ENCODE measurements at regions not wholly inside any gene's neighbourhood (a gene's known extent, or its start where the extent isn't known, plus 50 kb on each side); places are given as distances from the start of the nearest gene placed in this dataset.
A peak's percentile ranks its signal among the peaks of the same experiment; 100 is the strongest.

- DNase-seq (ENCODE audit: low read depth in 2 of 2), result no peak
Observed at GRCh38 chr6:134456226-134456625, 138.3 kb upstream of the SGK1 start.

GRCh38 chr6:134455319-134455718 is 137.4 kb upstream of the SGK1 start:
- DNase-seq (ENCODE audit: low read depth in 2 of 2), result no peak

- no peak for DNase-seq (ENCODE audit: low read depth in 2 of 2)
Observed at GRCh38 chr6:134454794-134455193, 136.9 kb upstream of the SGK1 start.

GRCh38 chr6:134453792-134454510 is 136.0 kb upstream of the SGK1 start:
- DNase-seq (ENCODE audit: low read depth in 2 of 2), result no peak

GRCh38 chr6:134452906-134453305 is 135.0 kb upstream of the SGK1 start:
- DNase-seq (ENCODE audit: low read depth in 2 of 2), result no peak

- DNase-seq (ENCODE audit: low read depth in 2 of 2), result no peak
Observed at GRCh38 chr6:134451529-134451928, 133.6 kb upstream of the SGK1 start.

- no peak for DNase-seq (ENCODE audit: low read depth in 2 of 2)
Observed at GRCh38 chr6:134449781-134450180, 131.9 kb upstream of the SGK1 start.

- DNase-seq (ENCODE audit: low read depth in 2 of 2), result no peak
Observed at GRCh38 chr6:134449004-134449403, 131.1 kb upstream of the SGK1 start.

- no peak for DNase-seq (ENCODE audit: low read depth in 2 of 2)
Observed at GRCh38 chr6:134447883-134448387, 130.0 kb upstream of the SGK1 start.

GRCh38 chr6:134447423-134447822 is 129.5 kb upstream of the SGK1 start:
- no peak for DNase-seq (ENCODE audit: low read depth in 2 of 2)

- DNase-seq (ENCODE audit: low read depth in 2 of 2), result no peak
Observed at GRCh38 chr6:134446896-134447295, 129.0 kb upstream of the SGK1 start.

- no peak for DNase-seq (ENCODE audit: low read depth in 2 of 2)
Observed at GRCh38 chr6:134446218-134446848, 128.4 kb upstream of the SGK1 start.

GRCh38 chr6:134443009-134443408 is 125.1 kb upstream of the SGK1 start:
- no peak for DNase-seq (ENCODE audit: low read depth in 2 of 2)

GRCh38 chr6:134442073-134442472 is 124.2 kb upstream of the SGK1 start:
- DNase-seq (ENCODE audit: low read depth in 2 of 2), result no peak

GRCh38 chr6:134438837-134439236 is 120.9 kb upstream of the SGK1 start:
- no peak for DNase-seq (ENCODE audit: low read depth in 2 of 2)

- DNase-seq (ENCODE audit: low read depth in 2 of 2), result peak in 1 of 2 donors; percentile 5
Observed at GRCh38 chr6:134437376-134437775, 119.5 kb upstream of the SGK1 start.

GRCh38 chr6:134436950-134437349 is 119.0 kb upstream of the SGK1 start:
- DNase-seq (ENCODE audit: low read depth in 2 of 2), result no peak

- DNase-seq (ENCODE audit: low read depth in 2 of 2), result peak; percentile 71 to 78
Observed at GRCh38 chr6:134436281-134436815, 118.4 kb upstream of the SGK1 start.

- DNase-seq (ENCODE audit: low read depth in 2 of 2), result no peak
Observed at GRCh38 chr6:134435814-134436280, 117.9 kb upstream of the SGK1 start.

- no peak for DNase-seq (ENCODE audit: low read depth in 2 of 2)
Observed at GRCh38 chr6:134434019-134434942, 116.4 kb upstream of the SGK1 start.

- no peak for DNase-seq (ENCODE audit: low read depth in 2 of 2)
Observed at GRCh38 chr6:134432036-134432435, 114.1 kb upstream of the SGK1 start.

GRCh38 chr6:134431421-134431859 is 113.5 kb upstream of the SGK1 start:
- no peak for DNase-seq (ENCODE audit: low read depth in 2 of 2)

All from stimulated activated CD8-positive, alpha-beta memory T cell treated with anti-CD3 and anti-CD28 coated beads, Interleukin-7, amount 100 ng/mL, for 4 hours (primary cell).